ENCODE measurements at regions not wholly inside any gene's neighbourhood (a gene's known extent, or its start where the extent isn't known, plus 50 kb on each side); places are given as distances from the start of the nearest gene placed in this dataset.

DNA sequence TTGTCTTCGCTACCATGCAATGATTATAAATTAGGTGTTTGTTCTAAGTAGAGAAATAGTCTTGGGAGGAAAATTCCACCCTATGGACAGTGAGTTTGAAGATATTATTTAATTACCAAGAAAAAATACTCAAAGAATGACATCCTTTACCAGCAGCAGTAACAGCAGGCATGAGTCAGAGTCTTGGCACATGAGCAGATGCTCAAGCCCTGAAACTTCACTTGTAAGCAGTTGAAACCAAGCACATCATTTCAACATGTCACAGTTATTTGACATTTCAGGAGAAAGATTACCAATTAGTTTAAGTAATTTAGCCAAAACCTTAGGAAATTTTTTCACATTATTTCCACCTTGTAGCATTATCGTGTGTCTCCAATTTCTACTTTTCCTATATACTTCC is 99.2 kb downstream of the C12orf50 start:
- ChIA-PET POLR2A (no interaction called here), CTCF (no interaction called here)
- H3K27ac ChIP-seq (ENCODE audit: extremely low read depth, low read depth, low read length) = no peak overlapping the region
- no peaks in the 10 kb centered on the region for H3K4me1 ChIP-seq (ENCODE audit: control insufficient read depth, insufficient read depth, low read length)
- no peaks in the 10 kb centered on the region for H3K9me3 ChIP-seq (ENCODE audit: control insufficient read depth, insufficient read depth, low read depth, low read length)
- H3K4me3 ChIP-seq (ENCODE audit: low read depth, low read length) = no peak overlapping the region
- H3K36me3 ChIP-seq (ENCODE audit: control insufficient read depth in 2 of 2, insufficient read depth in 1 of 2, low read length in 2 of 2) = no peaks in the 10 kb centered on the region
- TF ChIP-seq, protein P1, sequence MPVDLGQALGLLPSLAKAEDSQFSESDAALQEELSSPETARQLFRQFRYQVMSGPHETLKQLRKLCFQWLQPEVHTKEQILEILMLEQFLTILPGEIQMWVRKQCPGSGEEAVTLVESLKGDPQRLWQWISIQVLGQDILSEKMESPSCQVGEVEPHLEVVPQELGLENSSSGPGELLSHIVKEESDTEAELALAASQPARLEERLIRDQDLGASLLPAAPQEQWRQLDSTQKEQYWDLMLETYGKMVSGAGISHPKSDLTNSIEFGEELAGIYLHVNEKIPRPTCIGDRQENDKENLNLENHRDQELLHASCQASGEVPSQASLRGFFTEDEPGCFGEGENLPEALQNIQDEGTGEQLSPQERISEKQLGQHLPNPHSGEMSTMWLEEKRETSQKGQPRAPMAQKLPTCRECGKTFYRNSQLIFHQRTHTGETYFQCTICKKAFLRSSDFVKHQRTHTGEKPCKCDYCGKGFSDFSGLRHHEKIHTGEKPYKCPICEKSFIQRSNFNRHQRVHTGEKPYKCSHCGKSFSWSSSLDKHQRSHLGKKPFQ (tag by site-specific recombination; IDR thresholded peaks at IDR 0.05) = no peak
- TF ChIP-seq ZNF366 (tag by site-specific recombination; conservative IDR thresholded peaks at IDR 0.05) (no peak), YY2 (tag by site-specific recombination; IDR thresholded peaks at IDR 0.05) (no peak), ZNF830 (tag by site-specific recombination; IDR thresholded peaks at IDR 0.05; ENCODE audit: low read depth) (no peak), ZFP3 (tag by site-specific recombination; IDR thresholded peaks at IDR 0.05; ENCODE audit: low read depth) (no peak), ZNF747 (tag by site-specific recombination; IDR thresholded peaks at IDR 0.05) (no peak), KLF8 (tag by site-specific recombination; IDR thresholded peaks at IDR 0.05) (no peak), ZNF596 (tag by site-specific recombination; IDR thresholded peaks at IDR 0.05) (no peak), BCL11A (tag by site-specific recombination; IDR thresholded peaks at IDR 0.05; ENCODE audit: low read depth) (no peak), ZNF658 (tag by site-specific recombination; IDR thresholded peaks at IDR 0.05) (no peak), ZNF350 (tag by site-specific recombination; IDR thresholded peaks at IDR 0.05) (no peak), ZNF114 (tag by site-specific recombination; IDR thresholded peaks at IDR 0.05) (no peak), ZNF341 (tag by site-specific recombination; IDR thresholded peaks at IDR 0.05; ENCODE audit: low read depth) (no peak), ZNF354C (tag by site-specific recombination; IDR thresholded peaks at IDR 0.05; ENCODE audit: borderline replicate concordance, low read depth) (no peak), ZFHX2 (tag by site-specific recombination; conservative IDR thresholded peaks at IDR 0.05) (no peak), ZNF239 (tag by site-specific recombination; IDR thresholded peaks at IDR 0.05) (no peak), OVOL3 (tag by site-specific recombination; IDR thresholded peaks at IDR 0.05) (no peak)
- TF ChIP-seq, protein P2, sequence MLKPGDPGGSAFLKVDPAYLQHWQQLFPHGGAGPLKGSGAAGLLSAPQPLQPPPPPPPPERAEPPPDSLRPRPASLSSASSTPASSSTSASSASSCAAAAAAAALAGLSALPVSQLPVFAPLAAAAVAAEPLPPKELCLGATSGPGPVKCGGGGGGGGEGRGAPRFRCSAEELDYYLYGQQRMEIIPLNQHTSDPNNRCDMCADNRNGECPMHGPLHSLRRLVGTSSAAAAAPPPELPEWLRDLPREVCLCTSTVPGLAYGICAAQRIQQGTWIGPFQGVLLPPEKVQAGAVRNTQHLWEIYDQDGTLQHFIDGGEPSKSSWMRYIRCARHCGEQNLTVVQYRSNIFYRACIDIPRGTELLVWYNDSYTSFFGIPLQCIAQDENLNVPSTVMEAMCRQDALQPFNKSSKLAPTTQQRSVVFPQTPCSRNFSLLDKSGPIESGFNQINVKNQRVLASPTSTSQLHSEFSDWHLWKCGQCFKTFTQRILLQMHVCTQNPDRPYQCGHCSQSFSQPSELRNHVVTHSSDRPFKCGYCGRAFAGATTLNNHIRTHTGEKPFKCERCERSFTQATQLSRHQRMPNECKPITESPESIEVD (tag by site-specific recombination; IDR thresholded peaks at IDR 0.05) = no peak
- TF ChIP-seq, protein P3, sequence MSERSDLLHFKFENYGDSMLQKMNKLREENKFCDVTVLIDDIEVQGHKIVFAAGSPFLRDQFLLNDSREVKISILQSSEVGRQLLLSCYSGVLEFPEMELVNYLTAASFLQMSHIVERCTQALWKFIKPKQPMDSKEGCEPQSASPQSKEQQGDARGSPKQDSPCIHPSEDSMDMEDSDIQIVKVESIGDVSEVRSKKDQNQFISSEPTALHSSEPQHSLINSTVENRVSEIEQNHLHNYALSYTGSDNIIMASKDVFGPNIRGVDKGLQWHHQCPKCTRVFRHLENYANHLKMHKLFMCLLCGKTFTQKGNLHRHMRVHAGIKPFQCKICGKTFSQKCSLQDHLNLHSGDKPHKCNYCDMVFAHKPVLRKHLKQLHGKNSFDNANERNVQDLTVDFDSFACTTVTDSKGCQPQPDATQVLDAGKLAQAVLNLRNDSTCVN (tag by site-specific recombination; optimal IDR thresholded peaks at IDR 0.05) = no peak
- TF ChIP-seq, protein P4, sequence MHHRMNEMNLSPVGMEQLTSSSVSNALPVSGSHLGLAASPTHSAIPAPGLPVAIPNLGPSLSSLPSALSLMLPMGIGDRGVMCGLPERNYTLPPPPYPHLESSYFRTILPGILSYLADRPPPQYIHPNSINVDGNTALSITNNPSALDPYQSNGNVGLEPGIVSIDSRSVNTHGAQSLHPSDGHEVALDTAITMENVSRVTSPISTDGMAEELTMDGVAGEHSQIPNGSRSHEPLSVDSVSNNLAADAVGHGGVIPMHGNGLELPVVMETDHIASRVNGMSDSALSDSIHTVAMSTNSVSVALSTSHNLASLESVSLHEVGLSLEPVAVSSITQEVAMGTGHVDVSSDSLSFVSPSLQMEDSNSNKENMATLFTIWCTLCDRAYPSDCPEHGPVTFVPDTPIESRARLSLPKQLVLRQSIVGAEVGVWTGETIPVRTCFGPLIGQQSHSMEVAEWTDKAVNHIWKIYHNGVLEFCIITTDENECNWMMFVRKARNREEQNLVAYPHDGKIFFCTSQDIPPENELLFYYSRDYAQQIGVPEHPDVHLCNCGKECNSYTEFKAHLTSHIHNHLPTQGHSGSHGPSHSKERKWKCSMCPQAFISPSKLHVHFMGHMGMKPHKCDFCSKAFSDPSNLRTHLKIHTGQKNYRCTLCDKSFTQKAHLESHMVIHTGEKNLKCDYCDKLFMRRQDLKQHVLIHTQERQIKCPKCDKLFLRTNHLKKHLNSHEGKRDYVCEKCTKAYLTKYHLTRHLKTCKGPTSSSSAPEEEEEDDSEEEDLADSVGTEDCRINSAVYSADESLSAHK (tag by site-specific recombination; IDR thresholded peaks at IDR 0.05) = no peak

DNA sequence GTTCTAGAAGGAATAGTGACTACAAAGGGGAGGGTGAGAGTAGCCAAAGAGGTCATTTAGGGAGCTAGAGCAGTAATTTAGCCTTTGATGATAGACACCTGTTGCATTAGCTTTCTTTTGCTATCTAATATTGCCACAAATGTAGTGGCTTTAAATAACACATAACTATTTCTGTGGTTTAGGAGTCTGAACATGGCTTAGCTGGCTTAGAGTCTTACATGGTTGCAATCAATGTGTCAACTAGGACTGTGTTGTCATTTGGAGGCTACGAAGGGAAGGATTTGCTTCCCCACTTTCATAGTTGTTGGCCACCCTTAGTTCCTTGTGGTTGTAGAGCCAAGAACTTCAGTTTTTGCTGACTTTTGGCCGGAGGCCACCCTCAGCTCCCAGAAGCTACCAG is 99.9 kb downstream of the C12orf50 start:
- Histone ChIP-seq H3K27ac (ENCODE audit: extremely low read depth, low read depth, low read length) (no peak overlapping the region), H3K36me3 (ENCODE audit: control insufficient read depth in 2 of 2, insufficient read depth in 1 of 2, low read length in 2 of 2) (no peaks in the 10 kb centered on the region), H3K4me3 (ENCODE audit: low read depth, low read length) (no peak overlapping the region), H3K4me1 (ENCODE audit: control insufficient read depth, insufficient read depth, low read length) (no peaks in the 10 kb centered on the region), H3K9me3 (ENCODE audit: control insufficient read depth, insufficient read depth, low read depth, low read length) (no peaks in the 10 kb centered on the region)
- no peak for TF ChIP-seq ZNF707 (tag by site-specific recombination; IDR thresholded peaks at IDR 0.05)
- TF ChIP-seq SCRT2 (tag by site-specific recombination; IDR thresholded peaks at IDR 0.05) = peak; percentile 65
- TF ChIP-seq, protein P5, sequence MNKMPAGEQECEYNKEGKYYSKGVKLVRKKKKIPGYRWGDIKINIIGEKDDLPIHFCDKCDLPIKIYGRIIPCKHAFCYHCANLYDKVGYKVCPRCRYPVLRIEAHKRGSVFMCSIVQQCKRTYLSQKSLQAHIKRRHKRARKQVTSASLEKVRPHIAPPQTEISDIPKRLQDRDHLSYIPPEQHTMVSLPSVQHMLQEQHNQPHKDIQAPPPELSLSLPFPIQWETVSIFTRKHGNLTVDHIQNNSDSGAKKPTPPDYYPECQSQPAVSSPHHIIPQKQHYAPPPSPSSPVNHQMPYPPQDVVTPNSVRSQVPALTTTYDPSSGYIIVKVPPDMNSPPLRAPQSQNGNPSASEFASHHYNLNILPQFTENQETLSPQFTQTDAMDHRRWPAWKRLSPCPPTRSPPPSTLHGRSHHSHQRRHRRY (tag by site-specific recombination; IDR thresholded peaks at IDR 0.05) = no peak
- POLR2A ChIA-PET = no interaction called here
- CTCF ChIA-PET = no interaction called here
